Erythroblast (primary cell): ENCODE measurements at regions not wholly inside any gene's neighbourhood (a gene's known extent, or its start where the extent isn't known, plus 50 kb on each side); places are given as distances from the start of the nearest gene placed in this dataset.

Source experiments
- GATA1 ChIP-seq: IDR thresholded peaks from 2 replicates; pipeline ENCODE4 v1.6.1; 2011; ENCODE audit warnings: low read depth, mild to moderate bottlenecking, control low read depth, low read length, moderate library complexity
- POLR2A ChIP-seq: IDR thresholded peaks from 2 replicates; pipeline ENCODE4 v1.6.1; 2011; ENCODE audit warnings: mild to moderate bottlenecking, low read length

- no peak for TF ChIP-seq POLR2A
- TF ChIP-seq GATA1 = no peak
Measured at GRCh38 chr6:147081076-147081609, 123.1 kb upstream of the STXBP5 start.
